Ramos (cell line): ENCODE measurements at regions not wholly inside any gene's neighbourhood (a gene's known extent, or its start where the extent isn't known, plus 50 kb on each side); places are given as distances from the start of the nearest gene placed in this dataset.

ENCODE experiments used
- in situ Hi-C: fragments of 300-500 bp; cut with MboI; formaldehyde crosslinking; loops from one replicate; pipeline ENCODE4 v1.14.3; 2022; ENCODE audit warnings: low sequenced_read_pairs; ENCODE audit not compliant: unreplicated experiment

- in situ Hi-C loops = no loop called here
These were observed 108.1 kb upstream of the PCDH15 start for GRCh38 chr10:54909165-54909564.

DNA sequence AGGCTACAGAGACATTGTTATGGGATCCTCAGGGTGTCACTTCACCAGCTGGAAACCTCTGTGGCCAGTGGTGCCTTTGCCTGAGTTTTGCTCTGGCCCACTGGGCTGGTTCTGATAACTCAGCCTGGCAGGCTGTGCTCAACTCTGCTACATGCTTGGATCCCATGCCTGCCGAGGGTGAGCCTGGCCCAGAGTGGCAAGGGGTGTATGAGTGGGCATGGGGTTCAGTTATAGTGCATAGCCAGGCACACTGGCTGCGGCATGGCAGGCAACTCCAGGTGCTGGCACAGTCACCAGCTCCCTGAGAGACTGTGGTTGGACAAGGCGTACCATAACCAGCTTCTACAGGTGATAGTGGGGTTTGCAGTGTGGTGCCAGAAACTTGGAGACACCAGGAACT, 107.0 kb upstream of the PCDH15 start:
- in situ Hi-C loops = no loop called here

DNA sequence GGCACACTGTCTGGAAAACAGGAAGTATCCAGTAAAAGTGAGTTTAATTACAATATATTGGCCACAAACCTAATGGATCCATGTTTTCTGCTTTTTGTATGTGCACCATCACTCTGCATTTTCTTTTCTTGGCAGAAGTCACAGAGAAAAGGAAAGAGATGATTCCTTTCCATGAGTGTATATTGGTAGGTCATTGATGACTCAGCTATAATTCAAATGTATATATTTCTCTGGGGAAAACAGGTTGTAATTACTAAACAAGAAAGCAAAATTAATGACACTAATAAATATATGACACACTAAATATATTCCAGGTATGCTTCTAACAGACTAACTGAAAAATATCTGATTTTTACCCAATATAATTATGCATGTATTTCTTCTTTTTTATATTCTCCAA, 105.9 kb upstream of the PCDH15 start:
- in situ Hi-C loops = no loop called here

DNA sequence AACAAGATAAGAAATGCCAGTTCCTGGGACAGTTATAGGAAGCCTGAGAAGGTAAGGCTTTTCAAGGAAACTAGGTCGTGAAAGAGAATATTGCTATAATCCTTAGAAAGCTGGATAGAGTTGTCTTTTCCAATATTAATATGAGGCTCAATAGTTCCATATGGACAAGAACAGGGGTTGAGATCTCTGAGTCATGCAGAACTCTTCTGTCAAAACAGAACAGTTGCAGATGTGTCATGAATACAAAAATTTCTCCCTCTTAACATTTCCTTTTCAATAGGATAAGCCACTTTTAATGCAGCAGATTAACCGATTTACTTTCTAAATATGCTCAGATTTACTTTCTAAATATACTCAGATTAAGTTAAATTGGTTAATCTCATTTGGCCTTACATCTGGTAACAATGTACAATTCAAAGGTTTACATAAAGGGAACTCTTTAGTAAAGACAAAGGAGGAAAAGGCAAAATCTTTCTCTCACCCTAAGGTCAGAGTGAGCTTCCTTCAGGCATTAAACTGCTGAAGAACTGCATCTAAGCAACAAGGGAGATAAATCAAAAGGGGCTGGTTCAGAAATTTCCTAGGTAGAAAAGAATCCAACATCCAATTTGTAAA, 104.7 kb upstream of the PCDH15 start:
- in situ Hi-C loops = no loop called here

DNA sequence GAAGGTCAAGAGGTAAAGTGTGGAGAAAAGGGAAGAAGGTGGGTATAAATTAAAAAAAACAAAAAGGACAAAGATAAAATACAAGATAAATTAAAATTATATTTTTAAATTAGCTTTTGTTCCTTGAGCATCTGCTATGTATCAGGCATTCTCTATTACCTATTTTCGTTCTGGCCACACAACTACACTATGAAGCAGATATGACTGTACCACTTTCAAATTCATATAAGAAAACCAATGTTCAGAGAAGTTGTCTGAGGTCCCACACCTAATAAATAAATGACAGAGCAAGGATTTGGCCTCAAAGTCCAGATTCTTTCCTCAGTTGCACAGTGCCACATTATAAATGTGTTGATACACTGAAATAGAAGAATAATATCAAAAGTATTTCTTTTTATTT, 103.8 kb upstream of the PCDH15 start:
- in situ Hi-C loops = no loop called here

DNA sequence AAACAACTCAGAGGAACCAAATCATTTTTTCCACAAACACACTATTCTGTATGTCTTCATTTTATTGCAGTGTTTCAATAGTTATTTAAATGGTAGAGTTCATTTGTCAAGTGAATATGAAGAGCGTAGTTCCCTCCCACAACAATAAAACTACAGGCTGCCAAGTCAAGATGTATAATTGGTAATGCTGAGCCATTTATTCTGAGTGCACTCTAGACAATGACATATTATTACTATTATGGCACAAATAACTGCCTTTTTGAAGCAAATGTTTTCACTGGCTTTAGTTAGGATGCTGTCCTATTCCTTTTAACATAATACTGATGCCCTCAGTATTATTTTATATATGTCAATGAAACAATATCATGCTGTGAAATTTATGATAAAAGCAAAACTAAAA, 102.7 kb upstream of the PCDH15 start:
- in situ Hi-C loops = no loop called here

DNA sequence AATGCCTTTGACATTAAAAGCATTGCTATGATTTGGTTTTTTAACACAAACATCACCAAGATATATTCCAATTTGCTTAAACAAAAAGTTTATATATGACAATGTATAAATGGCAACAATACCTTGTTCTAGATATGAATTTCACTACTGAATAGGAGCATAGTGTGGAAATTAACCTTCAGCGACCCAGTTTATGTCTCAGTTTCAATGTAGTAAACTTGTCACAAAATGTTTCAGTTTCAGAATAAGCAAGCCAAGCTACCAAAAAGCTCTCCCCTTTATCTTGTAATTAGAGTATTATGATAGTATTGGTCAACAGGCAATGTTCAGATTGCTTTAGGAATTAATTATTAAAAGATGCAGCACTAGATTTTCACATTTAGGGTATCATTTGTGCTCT, 99.6 kb upstream of the PCDH15 start:
- in situ Hi-C loops = no loop called here

DNA sequence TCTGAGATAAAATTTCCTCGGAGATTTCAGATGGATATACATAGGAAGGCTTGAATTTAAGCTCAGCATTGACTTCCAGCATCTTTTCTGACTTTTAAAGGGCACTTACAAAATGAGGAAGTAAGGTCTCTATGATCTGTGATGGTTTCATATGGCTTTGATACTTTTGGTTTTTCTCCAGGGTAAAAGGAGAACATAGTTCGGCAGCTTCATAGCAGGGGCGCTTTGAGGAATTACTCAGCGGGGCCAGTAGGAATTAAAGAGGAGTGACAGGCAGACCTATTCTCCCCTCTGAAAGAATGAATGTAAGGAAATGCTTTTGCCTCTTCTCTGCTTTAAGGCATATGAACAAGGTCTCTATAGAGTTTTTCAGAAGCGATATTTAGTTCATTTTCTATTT, 80.0 kb upstream of the PCDH15 start:
- in situ Hi-C loops = no loop called here

DNA sequence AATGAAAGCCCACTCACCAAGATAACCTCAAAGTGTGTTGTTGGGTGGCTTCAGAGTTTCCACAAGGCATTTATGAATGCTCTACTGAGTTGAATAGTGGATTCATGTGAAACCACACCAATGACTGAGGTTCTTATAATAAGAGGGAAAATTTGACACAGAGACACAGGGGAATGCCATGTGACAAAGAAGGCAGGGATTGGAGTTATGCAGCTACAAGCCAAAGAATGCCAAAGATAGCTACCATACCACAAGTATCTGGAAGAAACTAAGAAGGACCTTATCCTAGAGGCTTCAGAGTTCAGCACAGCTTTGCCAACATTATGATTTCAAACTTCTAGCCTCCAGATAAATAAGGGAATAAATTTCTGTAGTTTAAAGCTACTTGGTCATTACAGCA, 68.0 kb upstream of the PCDH15 start:
- in situ Hi-C loops = no loop called here

DNA sequence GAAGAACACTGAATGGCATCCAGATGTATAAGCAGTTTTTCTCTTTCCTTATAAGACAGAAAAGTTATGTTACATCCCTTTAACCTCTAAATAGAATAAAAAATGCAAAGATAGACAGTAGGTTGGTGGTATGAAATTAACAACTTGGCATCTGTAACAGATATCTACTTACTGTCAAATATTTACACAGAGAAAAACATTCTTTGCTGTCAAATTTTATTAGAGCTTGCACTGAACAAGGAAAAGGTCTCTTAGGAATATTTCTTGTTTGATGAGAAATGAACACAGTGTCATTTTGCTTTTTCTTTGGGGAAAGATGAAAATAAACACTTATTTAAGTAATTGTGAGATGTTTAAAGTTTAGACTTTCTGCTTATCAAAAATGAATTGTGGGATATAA, 65.6 kb upstream of the PCDH15 start:
- in situ Hi-C loops = no loop called here

GRCh38 chr10:54854843-54855242, 53.8 kb upstream of the PCDH15 start:
- in situ Hi-C loops = no loop called here

GRCh38 chr10:54854389-54854788, 53.4 kb upstream of the PCDH15 start:
- in situ Hi-C loops = no loop called here

DNA sequence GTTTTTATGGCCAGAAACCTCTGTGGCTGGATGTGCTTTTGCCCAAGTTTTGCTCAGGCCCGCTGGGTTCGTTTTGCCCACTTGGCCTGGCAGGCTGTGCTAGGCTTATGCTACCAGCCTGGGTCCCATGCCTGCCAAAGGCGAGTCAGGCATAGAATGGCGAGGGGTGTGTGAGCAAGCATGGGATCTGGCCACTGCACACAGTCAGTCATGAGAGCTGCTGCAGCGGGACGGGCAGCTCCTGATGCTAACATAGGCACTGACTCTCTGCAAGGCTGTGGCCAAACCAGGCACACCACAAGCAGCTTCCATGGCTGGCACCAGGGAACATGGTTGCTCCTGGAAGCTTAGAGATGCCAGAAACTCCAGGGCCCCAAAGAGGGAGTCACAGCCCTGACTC, 52.9 kb upstream of the PCDH15 start:
- in situ Hi-C loops = no loop called here
